ENCODE measurements at regions not wholly inside any gene's neighbourhood (a gene's known extent, or its start where the extent isn't known, plus 50 kb on each side); places are given as distances from the start of the nearest gene placed in this dataset.

- no TSS peak for BruUV-seq (replicated peaks)
- intact Hi-C loops (cut with micrococcal nuclease) = no loop called here
- TF ChIP-seq, protein P1, sequence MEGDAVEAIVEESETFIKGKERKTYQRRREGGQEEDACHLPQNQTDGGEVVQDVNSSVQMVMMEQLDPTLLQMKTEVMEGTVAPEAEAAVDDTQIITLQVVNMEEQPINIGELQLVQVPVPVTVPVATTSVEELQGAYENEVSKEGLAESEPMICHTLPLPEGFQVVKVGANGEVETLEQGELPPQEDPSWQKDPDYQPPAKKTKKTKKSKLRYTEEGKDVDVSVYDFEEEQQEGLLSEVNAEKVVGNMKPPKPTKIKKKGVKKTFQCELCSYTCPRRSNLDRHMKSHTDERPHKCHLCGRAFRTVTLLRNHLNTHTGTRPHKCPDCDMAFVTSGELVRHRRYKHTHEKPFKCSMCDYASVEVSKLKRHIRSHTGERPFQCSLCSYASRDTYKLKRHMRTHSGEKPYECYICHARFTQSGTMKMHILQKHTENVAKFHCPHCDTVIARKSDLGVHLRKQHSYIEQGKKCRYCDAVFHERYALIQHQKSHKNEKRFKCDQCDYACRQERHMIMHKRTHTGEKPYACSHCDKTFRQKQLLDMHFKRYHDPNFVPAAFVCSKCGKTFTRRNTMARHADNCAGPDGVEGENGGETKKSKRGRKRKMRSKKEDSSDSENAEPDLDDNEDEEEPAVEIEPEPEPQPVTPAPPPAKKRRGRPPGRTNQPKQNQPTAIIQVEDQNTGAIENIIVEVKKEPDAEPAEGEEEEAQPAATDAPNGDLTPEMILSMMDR (IDR thresholded peaks at IDR 0.05; ENCODE audit: unreplicated experiment) = no peak
- no peaks in the 10 kb centered on the region for H3K36me3 Mint-ChIP-seq (ENCODE audit: insufficient read depth, unreplicated experiment)
- H3K4me1 Mint-ChIP-seq (ENCODE audit: insufficient read depth, unreplicated experiment) = peaks cover 44% of the 10 kb centered on the region
- H3K27me3 Mint-ChIP-seq (ENCODE audit: insufficient read depth, unreplicated experiment) = no peaks in the 10 kb centered on the region
- H3K9me3 Mint-ChIP-seq (ENCODE audit: unreplicated experiment) = no peaks in the 10 kb centered on the region
- H3K4me3 Mint-ChIP-seq (ENCODE audit: unreplicated experiment) = no peak overlapping the region
- no peak overlapping the region for H3K27ac Mint-ChIP-seq (ENCODE audit: low read depth, unreplicated experiment)
- DNase-seq (ENCODE audit: unreplicated experiment) = no peak
- ChIA-PET CTCF (interaction anchor here (0.6 to 1.8 kb wide), 6 partner anchors 8 to 238 kb away, joined by 3 to 6 read pairs (median 4); no protein-coding TSS in a partner anchor), POLR2A (interaction anchor here (1.0 to 1.1 kb wide), 2 partner anchors 10 to 50 kb away, joined by 3 to 4 read pairs; partner anchors contain the start of gene DOCK9)
Observed at GRCh38 chr13:99027661-99028425, 50.0 kb upstream of the DOCK9 start.

GRCh38 chr13:99028890-99029289 is 51.0 kb upstream of the DOCK9 start:
- Mint-ChIP-seq H3K9me3 (ENCODE audit: unreplicated experiment) (no peaks in the 10 kb centered on the region), H3K4me3 (ENCODE audit: unreplicated experiment) (no peak overlapping the region), H3K27ac (ENCODE audit: low read depth, unreplicated experiment) (no peak overlapping the region), H3K27me3 (ENCODE audit: insufficient read depth, unreplicated experiment) (no peaks in the 10 kb centered on the region), H3K4me1 (ENCODE audit: insufficient read depth, unreplicated experiment) (peaks cover 41% of the 10 kb centered on the region), H3K36me3 (ENCODE audit: insufficient read depth, unreplicated experiment) (peaks cover 2% of the 10 kb centered on the region)
- TF ChIP-seq, protein P1 (IDR thresholded peaks at IDR 0.05; ENCODE audit: unreplicated experiment) = no peak
- intact Hi-C loops (cut with micrococcal nuclease) = no loop called here
- CTCF ChIA-PET = interaction anchor here (0.7 to 1.2 kb wide), 2 partner anchors 9 to 152 kb away, joined by 3 to 5 read pairs; no protein-coding TSS in a partner anchor
- no TSS peak for BruUV-seq (replicated peaks)
- no peak for DNase-seq (ENCODE audit: unreplicated experiment)
- POLR2A ChIA-PET = no interaction called here

GRCh38 chr13:99029576-99029975 is 51.7 kb upstream of the DOCK9 start:
- Mint-ChIP-seq H3K27me3 (ENCODE audit: insufficient read depth, unreplicated experiment) (no peaks in the 10 kb centered on the region), H3K36me3 (ENCODE audit: insufficient read depth, unreplicated experiment) (peaks cover 6% of the 10 kb centered on the region), H3K9me3 (ENCODE audit: unreplicated experiment) (no peaks in the 10 kb centered on the region), H3K4me1 (ENCODE audit: insufficient read depth, unreplicated experiment) (peaks cover 38% of the 10 kb centered on the region), H3K4me3 (ENCODE audit: unreplicated experiment) (no peak overlapping the region), H3K27ac (ENCODE audit: low read depth, unreplicated experiment) (no peak overlapping the region)
- ChIA-PET CTCF (interaction anchor here (0.6 to 0.7 kb wide), 2 partner anchors 21 to 151 kb away, joined by 3 read pairs; no protein-coding TSS in a partner anchor), POLR2A (no interaction called here)
- BruUV-seq (replicated peaks) = no TSS peak
- intact Hi-C loops (cut with micrococcal nuclease) = no loop called here
- TF ChIP-seq, protein P1 (IDR thresholded peaks at IDR 0.05; ENCODE audit: unreplicated experiment) = no peak
- DNase-seq (ENCODE audit: unreplicated experiment) = no peak

- POLR2A ChIA-PET = interaction anchor here (0.5 kb wide), 1 partner anchor 140 kb away, joined by 3 read pairs; no protein-coding TSS in a partner anchor
- CTCF ChIA-PET = no interaction called here
- BruUV-seq (replicated peaks) = no TSS peak
- DNase-seq (ENCODE audit: unreplicated experiment) = no peak
- TF ChIP-seq, protein P1 (IDR thresholded peaks at IDR 0.05; ENCODE audit: unreplicated experiment) = no peak
- no peak overlapping the region for H3K4me3 Mint-ChIP-seq (ENCODE audit: unreplicated experiment)
- peaks cover 6% of the 10 kb centered on the region for H3K36me3 Mint-ChIP-seq (ENCODE audit: insufficient read depth, unreplicated experiment)
- peaks cover 33% of the 10 kb centered on the region for H3K4me1 Mint-ChIP-seq (ENCODE audit: insufficient read depth, unreplicated experiment)
- no peak overlapping the region for H3K27ac Mint-ChIP-seq (ENCODE audit: low read depth, unreplicated experiment)
- H3K9me3 Mint-ChIP-seq (ENCODE audit: unreplicated experiment) = no peaks in the 10 kb centered on the region
- H3K27me3 Mint-ChIP-seq (ENCODE audit: insufficient read depth, unreplicated experiment) = no peaks in the 10 kb centered on the region
- intact Hi-C loops (cut with micrococcal nuclease) = no loop called here
Observed at GRCh38 chr13:99030326-99030725, 52.5 kb upstream of the DOCK9 start.

All from MCF 10A (cell line).